SKM-1 (cell line): ENCODE measurements at regions not wholly inside any gene's neighbourhood (a gene's known extent, or its start where the extent isn't known, plus 50 kb on each side); places are given as distances from the start of the nearest gene placed in this dataset.

Experiments
- DNase-seq: peaks from one replicate; lab custom pipeline; 2025; ENCODE audit not compliant: unreplicated experiment; lab: John Stamatoyannopoulos, UW

GRCh38 chr11:128330203-128330602 lies 257.2 kb downstream of the ETS1 start:
- no peak for DNase-seq

- DNase-seq = no peak
Measured at GRCh38 chr11:128328955-128329551, 258.3 kb downstream of the ETS1 start.

GRCh38 chr11:128327274-128327673 lies 260.1 kb downstream of the ETS1 start:
- no peak for DNase-seq

GRCh38 chr11:128326791-128327190 lies 260.6 kb downstream of the ETS1 start:
- DNase-seq = no peak

- no peak for DNase-seq
Measured at GRCh38 chr11:128324531-128325141, 262.7 kb downstream of the ETS1 start.

- no peak for DNase-seq
Measured at GRCh38 chr11:128324051-128324481, 263.3 kb downstream of the ETS1 start.

GRCh38 chr11:128323381-128323780 lies 264.0 kb downstream of the ETS1 start:
- DNase-seq = no peak

- no peak for DNase-seq
Measured at GRCh38 chr11:128318856-128319474, 268.4 kb downstream of the ETS1 start.

- no peak for DNase-seq
Measured at GRCh38 chr11:128316541-128317227, 270.7 kb downstream of the ETS1 start.

- no peak for DNase-seq
Measured at GRCh38 chr11:128315933-128316332, 271.4 kb downstream of the ETS1 start.

GRCh38 chr11:128313931-128314330 lies 273.4 kb downstream of the ETS1 start:
- DNase-seq = no peak

- DNase-seq = no peak
Measured at GRCh38 chr11:128311742-128312719, 275.3 kb downstream of the ETS1 start.

GRCh38 chr11:128310676-128311445 lies 276.5 kb downstream of the ETS1 start:
- no peak for DNase-seq

- DNase-seq = no peak
Measured at GRCh38 chr11:128310005-128310404, 277.4 kb downstream of the ETS1 start.

- DNase-seq = no peak
Measured at GRCh38 chr11:128308794-128309193, 278.6 kb downstream of the ETS1 start.

GRCh38 chr11:128305588-128305987 lies 281.8 kb downstream of the ETS1 start:
- no peak for DNase-seq

- DNase-seq = no peak
Measured at GRCh38 chr11:128304666-128305485, 282.5 kb downstream of the ETS1 start.

- DNase-seq = no peak
Measured at GRCh38 chr11:128304116-128304515, 283.2 kb downstream of the ETS1 start.

GRCh38 chr11:128303383-128303782 lies 284.0 kb downstream of the ETS1 start:
- no peak for DNase-seq
